ENCODE measurements at regions not wholly inside any gene's neighbourhood (a gene's known extent, or its start where the extent isn't known, plus 50 kb on each side); places are given as distances from the start of the nearest gene placed in this dataset.

DNA sequence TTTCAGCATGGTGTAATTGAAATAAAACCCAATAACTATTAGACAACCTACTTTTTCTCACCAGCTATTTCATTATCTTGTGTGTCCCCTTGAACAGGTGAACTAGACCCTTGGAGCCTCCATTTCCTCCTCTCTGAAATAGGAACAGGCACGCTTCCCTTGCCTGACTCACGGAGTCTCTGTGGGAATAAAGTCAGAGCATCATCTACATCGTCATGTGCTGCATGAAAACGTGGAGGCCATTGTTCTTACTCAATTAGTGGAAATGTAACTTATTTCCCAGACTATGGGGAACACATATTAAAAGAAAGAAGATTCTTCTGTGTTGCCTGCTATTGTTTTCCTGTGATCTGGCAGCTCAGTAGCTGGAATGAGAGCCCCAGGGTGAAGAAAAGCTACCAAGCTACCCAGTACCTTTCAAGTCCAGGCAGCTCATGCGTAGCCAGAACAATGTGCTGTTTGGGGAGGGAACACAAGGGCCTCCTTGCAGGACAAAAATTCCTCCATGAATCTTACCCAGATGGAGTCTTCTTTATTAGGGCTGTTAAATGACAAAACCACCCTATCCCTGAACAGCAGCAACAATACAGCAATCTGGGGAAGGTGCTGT is 59.8 kb downstream of the SOX11 start:
- ATAC-seq (no peak), DNase-seq (no peak), FAIRE-seq (no peak)
- intact Hi-C loops (cut with DNase I): no loop called here
- Histone ChIP-seq H3K4me1 (no peaks in the 10 kb centered on the region), H3K27me3 (peaks cover 0 to 5% (median 0%) of the 10 kb centered on the region in 4 donors), H3K36me3 (no peaks in the 10 kb centered on the region), H3K27ac (no peak overlapping the region), H3K4me3 (no peak overlapping the region), H3K9me3 (no peaks in the 10 kb centered on the region)
- TF ChIP-seq, protein P1, sequence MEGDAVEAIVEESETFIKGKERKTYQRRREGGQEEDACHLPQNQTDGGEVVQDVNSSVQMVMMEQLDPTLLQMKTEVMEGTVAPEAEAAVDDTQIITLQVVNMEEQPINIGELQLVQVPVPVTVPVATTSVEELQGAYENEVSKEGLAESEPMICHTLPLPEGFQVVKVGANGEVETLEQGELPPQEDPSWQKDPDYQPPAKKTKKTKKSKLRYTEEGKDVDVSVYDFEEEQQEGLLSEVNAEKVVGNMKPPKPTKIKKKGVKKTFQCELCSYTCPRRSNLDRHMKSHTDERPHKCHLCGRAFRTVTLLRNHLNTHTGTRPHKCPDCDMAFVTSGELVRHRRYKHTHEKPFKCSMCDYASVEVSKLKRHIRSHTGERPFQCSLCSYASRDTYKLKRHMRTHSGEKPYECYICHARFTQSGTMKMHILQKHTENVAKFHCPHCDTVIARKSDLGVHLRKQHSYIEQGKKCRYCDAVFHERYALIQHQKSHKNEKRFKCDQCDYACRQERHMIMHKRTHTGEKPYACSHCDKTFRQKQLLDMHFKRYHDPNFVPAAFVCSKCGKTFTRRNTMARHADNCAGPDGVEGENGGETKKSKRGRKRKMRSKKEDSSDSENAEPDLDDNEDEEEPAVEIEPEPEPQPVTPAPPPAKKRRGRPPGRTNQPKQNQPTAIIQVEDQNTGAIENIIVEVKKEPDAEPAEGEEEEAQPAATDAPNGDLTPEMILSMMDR (IDR thresholded peaks at IDR 0.05): no peak
- WGBS, 2 donors: 63 to 67% methylated on average over 5 of the region's 5 CpGs

DNA sequence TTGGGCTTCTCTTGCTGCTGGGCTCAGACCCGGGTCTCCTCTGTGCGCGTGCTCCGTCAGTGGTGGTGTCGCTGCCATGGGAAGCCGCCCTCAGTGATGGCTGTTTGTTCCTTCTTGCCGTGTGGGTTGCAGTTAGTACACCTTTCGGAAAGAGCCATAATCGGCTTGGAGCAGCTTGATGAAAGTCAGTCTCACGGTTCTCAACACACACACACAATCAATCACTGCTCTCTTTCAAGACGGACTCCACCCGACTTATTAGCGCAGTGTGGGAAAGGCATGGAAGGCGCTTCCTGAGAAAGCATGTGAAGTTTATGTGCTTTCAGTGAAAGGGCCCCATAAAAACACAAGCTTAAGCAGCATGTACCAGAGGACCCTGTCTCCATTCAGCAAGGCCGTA is 64.1 kb downstream of the SOX11 start:
- TF ChIP-seq, protein P1 (IDR thresholded peaks at IDR 0.05): no peak
- intact Hi-C loops (cut with DNase I): no loop called here
- FAIRE-seq (no peak), ATAC-seq (no peak), DNase-seq (no peak)
- H3K27me3 ChIP-seq: peaks cover 0 to 6% (median 0%) of the 10 kb centered on the region in 4 donors
- H3K4me1 ChIP-seq: no peaks in the 10 kb centered on the region
- H3K27ac ChIP-seq: no peak overlapping the region
- no peak overlapping the region for H3K4me3 ChIP-seq
- H3K36me3 ChIP-seq: no peaks in the 10 kb centered on the region
- WGBS, 2 donors: 35 to 37% methylated on average over 15 of the region's 15 CpGs
- H3K9me3 ChIP-seq: no peaks in the 10 kb centered on the region

DNA sequence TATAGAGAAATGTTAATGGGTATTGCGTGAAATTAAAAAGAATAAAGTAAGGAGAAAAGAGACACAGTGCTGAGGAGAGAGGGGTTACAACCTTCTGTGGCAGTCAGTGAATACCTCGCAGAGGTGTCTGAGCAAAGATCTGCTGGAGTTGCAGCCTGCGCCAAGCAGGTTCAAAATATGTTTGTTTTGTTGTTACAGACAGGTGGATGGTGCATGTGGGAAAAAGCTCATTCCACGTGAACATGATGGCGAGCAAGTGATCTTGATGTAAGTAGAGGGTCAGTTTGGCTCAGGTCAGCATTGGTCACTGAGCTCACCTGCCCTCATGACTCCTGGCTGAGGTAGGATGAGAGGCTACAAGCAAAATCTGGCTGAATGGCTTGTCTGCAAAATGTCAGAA is 66.2 kb downstream of the SOX11 start:
- TF ChIP-seq, protein P1 (IDR thresholded peaks at IDR 0.05): no peak
- Histone ChIP-seq H3K9me3 (no peaks in the 10 kb centered on the region), H3K27ac (no peak overlapping the region), H3K4me3 (no peak overlapping the region), H3K27me3 (peaks cover 0 to 6% (median 0%) of the 10 kb centered on the region in 4 donors), H3K4me1 (no peaks in the 10 kb centered on the region), H3K36me3 (no peaks in the 10 kb centered on the region)
- intact Hi-C loops (cut with DNase I): no loop called here
- DNase-seq (no peak), FAIRE-seq (no peak), ATAC-seq (no peak)
- 79 to 80% methylated on average over 5 of the region's 5 CpGs for WGBS, 2 donors

DNA sequence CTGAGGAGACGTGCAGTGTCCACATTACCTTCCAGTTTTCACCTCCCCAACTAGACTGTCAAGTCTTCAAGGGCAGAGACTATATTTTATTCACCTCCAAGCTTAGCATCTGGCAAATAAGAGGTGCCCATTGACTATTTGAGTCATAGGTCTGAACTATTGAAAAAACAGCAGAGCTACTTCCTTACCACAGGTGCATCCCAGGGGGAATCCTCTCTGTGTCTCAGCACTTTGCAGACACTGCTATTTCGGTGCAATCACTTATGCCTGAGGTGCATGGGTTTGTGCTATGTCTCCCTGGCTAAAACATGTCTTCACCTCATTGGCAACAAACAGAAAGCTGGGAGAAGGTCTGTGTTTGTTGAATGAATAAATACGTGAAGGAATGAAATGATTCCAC is 67.8 kb downstream of the SOX11 start:
- H3K4me3 ChIP-seq: no peak overlapping the region
- ATAC-seq: no peak
- DNase-seq: no peak
- H3K4me1 ChIP-seq: no peaks in the 10 kb centered on the region
- no peak for FAIRE-seq
- TF ChIP-seq, protein P1 (IDR thresholded peaks at IDR 0.05): no peak
- intact Hi-C loops (cut with DNase I): no loop called here
- H3K9me3 ChIP-seq: no peaks in the 10 kb centered on the region
- WGBS, 2 donors: 65 to 67% methylated on average over 3 of the region's 3 CpGs
- no peak overlapping the region for H3K27ac ChIP-seq
- peaks cover 0 to 6% (median 0%) of the 10 kb centered on the region in 4 donors for H3K27me3 ChIP-seq
- no peaks in the 10 kb centered on the region for H3K36me3 ChIP-seq

DNA sequence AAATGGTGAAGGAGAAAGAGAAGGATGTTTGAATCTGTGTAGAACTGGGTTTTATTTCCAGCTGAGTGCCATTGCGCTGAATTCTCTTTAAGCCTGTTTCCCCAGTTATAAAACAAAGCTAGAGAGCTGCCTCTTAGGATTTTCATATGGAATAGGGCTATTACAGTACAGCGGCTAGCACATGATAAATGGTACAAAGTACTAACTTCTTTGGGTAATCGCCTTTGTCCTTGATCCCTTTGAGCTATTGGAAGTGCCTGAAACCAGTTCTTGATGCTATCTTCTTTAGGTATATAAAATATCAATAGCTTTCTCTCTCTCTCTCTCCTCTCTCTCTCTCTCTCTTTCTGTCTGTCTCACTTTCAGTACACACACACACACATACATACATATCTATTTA is 71.3 kb downstream of the SOX11 start:
- H3K4me1 ChIP-seq: no peaks in the 10 kb centered on the region
- 65 to 67% methylated on average over 3 of the region's 3 CpGs for WGBS, 2 donors
- H3K36me3 ChIP-seq: no peaks in the 10 kb centered on the region
- intact Hi-C loops (cut with DNase I): no loop called here
- H3K27ac ChIP-seq: no peak overlapping the region
- H3K4me3 ChIP-seq: no peak overlapping the region
- DNase-seq: no peak
- TF ChIP-seq, protein P1 (IDR thresholded peaks at IDR 0.05): no peak
- no peaks in the 10 kb centered on the region for H3K27me3 ChIP-seq
- no peak for ATAC-seq
- H3K9me3 ChIP-seq: no peaks in the 10 kb centered on the region
- FAIRE-seq: no peak

All from pancreas (tissue), 10 donors.